Cardiac fibroblast (primary cell): ENCODE measurements at regions not wholly inside any gene's neighbourhood (a gene's known extent, or its start where the extent isn't known, plus 50 kb on each side); places are given as distances from the start of the nearest gene placed in this dataset.

Experiments used
- DNase-seq, 2 donors: peaks; one replicate each; pipeline versions ENCODE4 v3.0.0 to v3.0.0-alpha.2; 2010; ENCODE audit warnings: low read depth in 2 of 2
- H3K4me3 ChIP-seq, 2 donors: replicated peaks in 1 of 2; 1 replicate in 1 of 2; 2 replicates in 1 of 2; pipeline ENCODE4 v1.5.1; 2011; ENCODE audit warnings: low read depth in 2 of 2, low read length in 2 of 2, mild to moderate bottlenecking in 2 of 2, moderate library complexity in 1 of 2
- TF ChIP-seq, protein P1 (sequence below): IDR thresholded peaks from one replicate; pipeline ENCODE4 v1.5.1; 2011; ENCODE audit warnings: low read depth, mild to moderate bottlenecking, low read length, inconsistent platforms

DNA sequence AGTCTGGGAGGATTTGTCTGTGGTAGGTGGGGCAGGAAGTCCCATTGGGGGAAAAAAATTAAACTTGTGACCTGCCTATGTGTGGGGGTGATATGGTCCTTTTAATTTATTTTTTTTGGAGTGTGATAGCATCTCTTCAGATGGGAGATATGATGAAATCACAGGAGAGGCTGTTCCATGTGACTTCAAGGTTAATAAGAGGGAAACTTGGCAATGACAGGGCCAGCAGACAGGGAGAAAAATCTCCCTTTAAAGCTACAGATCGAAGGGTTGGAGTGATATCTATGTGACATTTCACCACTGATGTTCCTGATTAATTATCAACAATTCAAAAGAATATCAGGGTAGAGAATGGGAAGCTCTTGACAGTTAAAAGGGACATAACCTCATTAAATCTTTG lies 886.9 kb downstream of the TUSC7 start:
- TF ChIP-seq, protein P1, sequence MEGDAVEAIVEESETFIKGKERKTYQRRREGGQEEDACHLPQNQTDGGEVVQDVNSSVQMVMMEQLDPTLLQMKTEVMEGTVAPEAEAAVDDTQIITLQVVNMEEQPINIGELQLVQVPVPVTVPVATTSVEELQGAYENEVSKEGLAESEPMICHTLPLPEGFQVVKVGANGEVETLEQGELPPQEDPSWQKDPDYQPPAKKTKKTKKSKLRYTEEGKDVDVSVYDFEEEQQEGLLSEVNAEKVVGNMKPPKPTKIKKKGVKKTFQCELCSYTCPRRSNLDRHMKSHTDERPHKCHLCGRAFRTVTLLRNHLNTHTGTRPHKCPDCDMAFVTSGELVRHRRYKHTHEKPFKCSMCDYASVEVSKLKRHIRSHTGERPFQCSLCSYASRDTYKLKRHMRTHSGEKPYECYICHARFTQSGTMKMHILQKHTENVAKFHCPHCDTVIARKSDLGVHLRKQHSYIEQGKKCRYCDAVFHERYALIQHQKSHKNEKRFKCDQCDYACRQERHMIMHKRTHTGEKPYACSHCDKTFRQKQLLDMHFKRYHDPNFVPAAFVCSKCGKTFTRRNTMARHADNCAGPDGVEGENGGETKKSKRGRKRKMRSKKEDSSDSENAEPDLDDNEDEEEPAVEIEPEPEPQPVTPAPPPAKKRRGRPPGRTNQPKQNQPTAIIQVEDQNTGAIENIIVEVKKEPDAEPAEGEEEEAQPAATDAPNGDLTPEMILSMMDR, result no peak
- H3K4me3 ChIP-seq, result no peak overlapping the region
- no peak for DNase-seq

DNA sequence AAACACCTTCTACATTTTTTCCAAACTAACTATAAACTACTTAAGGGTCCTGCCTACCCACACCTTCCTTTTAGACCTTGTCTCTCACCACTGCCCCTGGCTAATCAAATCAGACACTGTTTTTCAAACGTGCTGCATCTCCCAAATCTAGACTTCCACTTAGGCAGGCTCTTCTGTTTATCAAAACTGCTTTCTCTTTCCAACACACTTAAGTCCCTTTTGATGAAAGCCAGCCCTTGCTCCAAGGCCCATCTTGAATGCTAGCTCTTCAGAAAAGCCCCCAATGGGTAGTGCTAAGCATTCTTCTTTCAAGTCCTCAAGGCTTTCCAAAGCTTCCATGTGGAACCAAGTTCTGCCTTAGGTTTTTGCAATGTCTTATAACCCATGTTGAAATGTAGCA lies 888.3 kb downstream of the TUSC7 start:
- TF ChIP-seq, protein P1, result no peak
- DNase-seq, result no peak
- no peak overlapping the region for H3K4me3 ChIP-seq

DNA sequence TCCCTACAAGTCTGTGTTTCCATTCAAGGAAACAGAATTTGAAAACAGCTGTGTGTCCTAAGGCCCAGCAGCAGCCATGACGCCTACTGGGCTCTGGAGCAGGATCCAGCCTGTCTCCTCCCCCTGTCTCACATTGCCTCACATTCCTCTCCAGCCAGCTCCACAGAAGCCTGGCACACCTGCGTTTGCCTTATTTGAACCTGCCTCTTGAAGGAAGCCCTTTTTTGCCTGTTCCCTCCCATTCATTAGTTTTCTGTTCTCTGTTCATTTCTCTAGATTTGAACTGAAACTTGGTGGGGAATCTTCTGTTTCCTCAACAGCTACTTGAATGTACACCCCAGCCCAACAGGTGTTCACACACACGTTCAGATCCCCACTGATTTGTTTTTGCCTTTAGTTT lies 890.5 kb downstream of the TUSC7 start:
- DNase-seq, result no peak
- TF ChIP-seq, protein P1, result no peak
- no peak overlapping the region for H3K4me3 ChIP-seq

DNA sequence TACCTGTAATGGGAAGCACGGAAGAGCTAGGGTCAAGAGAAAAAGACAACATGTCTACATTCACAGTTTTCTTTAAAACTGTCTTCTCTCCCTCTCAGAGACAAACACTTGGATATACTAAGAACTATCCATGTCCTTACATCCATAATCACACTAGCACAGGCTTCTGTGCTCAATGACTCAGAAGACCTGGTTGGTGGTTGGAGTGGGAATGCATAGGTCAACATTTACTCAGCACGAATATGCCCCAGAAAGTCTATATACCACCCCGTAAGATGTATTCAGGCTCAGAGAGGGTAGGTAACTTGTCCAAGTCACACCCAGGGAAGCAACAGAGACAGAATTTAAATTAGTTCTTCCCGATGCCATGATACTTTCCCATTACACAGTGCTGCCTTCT lies 891.1 kb downstream of the TUSC7 start:
- TF ChIP-seq, protein P1, result no peak
- DNase-seq, result no peak

DNA sequence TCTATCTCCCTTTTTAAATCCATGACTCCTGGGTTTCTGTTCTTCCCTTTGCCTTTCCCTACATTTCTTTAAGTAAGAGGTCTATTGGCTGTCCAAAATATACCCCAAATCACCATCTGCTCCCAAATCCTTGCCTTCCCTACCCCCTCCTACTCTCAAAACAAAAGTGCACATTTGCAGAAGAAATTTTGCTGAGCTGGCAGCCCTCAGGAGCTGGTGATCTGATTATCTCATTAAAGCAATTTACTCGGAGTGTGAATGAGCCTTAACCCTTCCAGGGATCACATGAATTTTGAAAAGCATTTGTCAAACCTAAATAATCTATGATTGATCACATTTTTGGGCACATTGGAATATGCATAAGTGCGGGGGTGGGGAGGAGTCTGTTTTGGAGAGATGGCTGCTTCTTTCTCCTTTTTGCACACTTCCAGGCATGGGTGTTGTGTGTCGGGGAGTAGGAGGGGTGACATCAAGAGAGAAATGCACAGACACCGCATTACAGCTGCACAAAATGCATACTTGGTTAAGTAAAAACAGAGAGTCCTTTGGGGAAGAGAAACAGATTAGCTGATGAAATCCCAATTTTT lies 892.6 kb downstream of the TUSC7 start:
- no peak for DNase-seq
- TF ChIP-seq, protein P1, result no peak
- H3K4me3 ChIP-seq, result no peak overlapping the region

More for the DNA sequence above, 891.1 kb downstream of the TUSC7 start:
- no peak overlapping the region for H3K4me3 ChIP-seq

DNA sequence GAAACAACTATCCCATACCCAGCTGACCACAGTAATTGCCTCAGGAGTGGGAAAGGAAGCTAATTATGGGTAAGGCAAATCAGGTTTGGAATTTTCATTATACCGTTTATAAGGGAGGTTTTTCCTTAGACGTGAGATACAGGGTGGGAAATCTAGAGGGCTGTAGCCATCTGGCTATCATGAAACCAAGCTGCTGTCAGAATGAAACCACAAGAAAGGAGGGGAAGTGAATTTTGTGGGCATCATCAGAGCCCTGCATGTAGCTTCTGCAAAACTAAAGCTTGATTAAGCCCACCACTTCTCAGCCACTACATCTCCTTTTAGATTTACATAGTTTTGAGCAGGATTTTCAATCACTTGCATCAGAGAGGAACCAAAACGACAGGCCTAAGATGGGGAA lies 893.5 kb downstream of the TUSC7 start:
- TF ChIP-seq, protein P1, result no peak
- no peak for DNase-seq
- H3K4me3 ChIP-seq, result no peak overlapping the region

GRCh38 chr3:117606866-117607265 lies 897.3 kb downstream of the TUSC7 start:
- DNase-seq, result no peak
- TF ChIP-seq, protein P1, result no peak
- H3K4me3 ChIP-seq, result no peak overlapping the region
